GM10266 (cell line): ENCODE measurements at regions not wholly inside any gene's neighbourhood (a gene's known extent, or its start where the extent isn't known, plus 50 kb on each side); places are given as distances from the start of the nearest gene placed in this dataset.

ENCODE experiments used
- DNase-seq: peaks from one replicate; pipeline ENCODE4 v3.0.0; 2012; ENCODE audit errors: extremely low spot score
- TF ChIP-seq, protein P1 (sequence below): IDR thresholded peaks from 2 replicates; pipeline ENCODE4 v1.5.1; 2012; ENCODE audit warnings: mild to moderate bottlenecking, low read depth; ENCODE audit not compliant: control insufficient read depth, insufficient read depth; ENCODE audit errors: missing control alignments

DNA sequence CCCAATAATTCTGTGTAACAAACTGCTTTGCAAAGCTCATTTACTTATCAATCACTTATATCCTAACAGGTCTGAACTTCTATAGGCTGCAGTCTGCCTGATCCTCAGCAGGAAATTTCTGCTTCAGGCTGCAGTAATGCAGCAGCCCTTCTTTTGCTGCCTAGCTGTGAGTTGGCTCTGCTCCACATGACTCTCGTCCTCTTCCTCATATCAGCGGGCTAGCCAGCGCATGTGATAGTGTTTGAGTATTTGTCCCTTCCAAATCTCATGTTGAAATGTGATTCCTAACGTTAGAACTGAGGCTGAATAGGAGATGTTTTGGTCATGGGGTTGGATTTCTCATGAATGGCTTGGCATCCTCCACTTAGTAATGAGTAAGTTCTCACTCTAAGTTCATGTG lies 387.8 kb downstream of the SEMA3D start:
- TF ChIP-seq, protein P1, sequence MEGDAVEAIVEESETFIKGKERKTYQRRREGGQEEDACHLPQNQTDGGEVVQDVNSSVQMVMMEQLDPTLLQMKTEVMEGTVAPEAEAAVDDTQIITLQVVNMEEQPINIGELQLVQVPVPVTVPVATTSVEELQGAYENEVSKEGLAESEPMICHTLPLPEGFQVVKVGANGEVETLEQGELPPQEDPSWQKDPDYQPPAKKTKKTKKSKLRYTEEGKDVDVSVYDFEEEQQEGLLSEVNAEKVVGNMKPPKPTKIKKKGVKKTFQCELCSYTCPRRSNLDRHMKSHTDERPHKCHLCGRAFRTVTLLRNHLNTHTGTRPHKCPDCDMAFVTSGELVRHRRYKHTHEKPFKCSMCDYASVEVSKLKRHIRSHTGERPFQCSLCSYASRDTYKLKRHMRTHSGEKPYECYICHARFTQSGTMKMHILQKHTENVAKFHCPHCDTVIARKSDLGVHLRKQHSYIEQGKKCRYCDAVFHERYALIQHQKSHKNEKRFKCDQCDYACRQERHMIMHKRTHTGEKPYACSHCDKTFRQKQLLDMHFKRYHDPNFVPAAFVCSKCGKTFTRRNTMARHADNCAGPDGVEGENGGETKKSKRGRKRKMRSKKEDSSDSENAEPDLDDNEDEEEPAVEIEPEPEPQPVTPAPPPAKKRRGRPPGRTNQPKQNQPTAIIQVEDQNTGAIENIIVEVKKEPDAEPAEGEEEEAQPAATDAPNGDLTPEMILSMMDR: no peak
- DNase-seq: no peak

DNA sequence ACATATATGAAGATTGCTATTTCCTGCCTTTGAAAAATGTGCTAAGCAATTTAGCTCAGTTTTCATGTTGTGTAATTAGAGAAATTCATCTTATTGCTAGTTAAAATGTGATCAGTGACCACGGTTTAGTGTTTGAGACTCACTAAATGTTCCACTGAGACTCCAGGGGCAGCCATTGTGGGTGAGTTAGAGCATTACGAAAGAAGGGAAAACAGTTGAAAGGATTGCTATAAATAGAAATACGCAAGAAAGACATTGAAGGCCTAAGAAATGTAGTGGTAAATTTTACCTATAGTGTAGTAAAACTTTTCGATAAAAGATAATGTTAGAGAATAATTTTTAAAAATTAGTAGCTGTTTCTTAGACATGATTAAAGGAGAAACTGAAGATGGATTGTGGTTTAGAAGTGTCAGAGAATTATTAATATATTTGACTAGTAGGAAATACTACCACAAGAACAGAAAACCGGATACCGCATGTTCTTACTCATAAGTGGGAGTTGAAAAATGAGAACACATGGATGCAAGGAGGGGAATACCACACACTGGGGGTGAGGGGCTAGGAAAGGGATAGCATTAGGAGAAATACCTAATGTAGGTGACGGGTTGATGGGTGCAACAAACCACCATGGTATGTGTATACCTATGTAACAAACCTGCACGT lies 394.5 kb downstream of the SEMA3D start:
- TF ChIP-seq, protein P1: no peak
- DNase-seq: no peak

DNA sequence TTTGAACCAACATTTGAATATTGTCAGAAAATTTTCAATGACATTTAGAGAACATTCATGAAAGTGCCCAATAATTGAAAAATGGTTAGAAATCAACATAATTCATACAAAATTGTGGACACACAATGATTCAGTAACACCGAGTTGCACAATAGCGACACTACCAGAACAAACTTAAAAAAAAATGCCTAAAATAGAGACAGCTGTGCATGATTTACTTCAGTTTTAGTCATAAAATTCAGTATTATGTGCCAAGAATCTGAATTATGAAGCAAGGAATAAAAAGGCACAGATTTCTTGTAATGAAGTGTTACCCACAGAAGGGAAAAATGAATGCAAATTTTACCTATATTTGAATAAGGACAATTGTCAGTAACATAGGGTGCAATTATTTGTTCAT lies 396.0 kb downstream of the SEMA3D start:
- TF ChIP-seq, protein P1: no peak
- no peak for DNase-seq

DNA sequence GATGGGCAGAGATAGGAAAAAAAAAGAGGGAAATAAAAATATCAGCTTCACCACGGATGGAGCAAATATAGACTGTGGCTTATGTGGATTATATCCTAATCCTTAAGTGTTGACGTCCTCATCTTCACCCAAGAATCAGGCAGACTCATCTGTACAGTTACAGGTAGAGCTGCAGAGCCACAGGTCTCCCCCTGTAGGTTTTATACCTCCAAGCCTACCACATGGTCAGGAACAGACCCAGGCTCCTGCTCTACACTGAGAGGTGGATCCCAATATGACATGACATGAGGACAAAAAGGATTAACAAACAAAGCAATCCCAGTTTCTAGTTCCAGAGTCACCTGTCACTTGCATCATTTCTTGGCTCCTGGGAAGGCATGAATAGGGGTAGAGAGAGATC lies 400.8 kb downstream of the SEMA3D start:
- no peak for DNase-seq

DNA sequence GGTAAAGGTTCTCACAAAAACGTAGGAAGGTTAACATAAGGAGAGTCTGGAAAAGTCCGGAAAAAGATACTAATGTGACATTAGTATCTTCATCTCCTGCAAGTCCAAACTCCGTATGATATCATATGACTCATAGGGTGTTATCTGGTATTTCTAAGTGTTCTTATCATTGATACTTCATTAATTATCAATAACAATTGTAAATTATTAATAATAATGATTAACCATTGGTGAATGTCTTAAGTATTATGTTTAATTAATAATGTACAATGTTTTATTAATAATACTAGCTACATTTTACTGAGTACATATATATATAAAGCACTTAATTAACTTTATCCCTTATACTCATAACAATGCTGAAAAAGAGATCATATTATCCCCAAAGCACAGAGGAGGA lies 402.4 kb downstream of the SEMA3D start:
- TF ChIP-seq, protein P1: no peak
- no peak for DNase-seq

More for the DNA sequence above, 400.8 kb downstream of the SEMA3D start:
- TF ChIP-seq, protein P1: no peak

DNA sequence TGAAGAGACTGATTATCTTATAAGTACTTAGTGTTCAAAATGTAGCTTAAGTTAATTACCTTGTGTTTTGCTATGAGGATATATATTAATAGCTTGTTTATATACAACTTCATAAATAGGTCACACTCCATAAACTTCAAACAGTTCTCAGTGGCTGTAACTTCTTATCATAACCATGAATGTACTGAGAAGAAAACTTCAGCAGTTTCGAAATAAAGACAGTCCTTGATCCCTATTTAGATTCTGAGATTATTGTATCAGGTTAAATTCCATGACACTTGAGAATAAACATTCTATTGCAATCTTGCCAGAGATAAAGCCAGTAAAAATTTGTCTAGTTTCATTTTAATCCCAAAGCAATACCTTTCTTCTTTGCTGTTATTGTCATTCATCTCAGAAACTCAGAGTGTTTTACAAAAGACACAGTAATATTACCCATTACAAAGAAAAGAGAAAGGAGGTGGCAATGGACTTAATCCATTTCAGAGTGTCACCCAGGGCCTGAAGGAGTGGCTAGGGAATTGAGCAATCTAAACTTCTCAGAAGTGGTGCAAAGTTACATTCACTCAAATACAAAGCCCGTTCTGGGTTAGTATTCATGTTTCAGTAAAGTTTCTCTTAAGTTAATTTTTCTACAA lies 403.6 kb downstream of the SEMA3D start:
- TF ChIP-seq, protein P1: no peak
- DNase-seq: no peak

DNA sequence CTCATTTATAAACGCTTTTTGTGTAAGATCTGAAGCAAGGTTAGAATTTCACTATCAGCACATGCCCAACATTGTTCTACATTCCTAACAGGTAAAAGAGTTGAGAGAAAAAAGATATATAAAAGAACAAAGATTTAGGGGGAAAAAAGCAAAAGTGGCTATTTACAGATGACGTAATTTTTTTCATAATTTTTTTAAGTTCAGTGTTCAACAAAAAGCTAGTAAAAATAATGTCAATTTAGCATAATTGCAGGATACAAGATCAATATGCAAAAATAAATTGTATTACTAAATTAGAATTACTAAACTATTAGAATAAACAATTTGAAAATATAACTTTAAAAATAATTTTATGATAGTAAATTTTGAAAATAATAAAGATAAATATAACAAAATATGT lies 405.0 kb downstream of the SEMA3D start:
- TF ChIP-seq, protein P1: no peak
- no peak for DNase-seq
